GM19043 (cell line): ENCODE measurements at regions not wholly inside any gene's neighbourhood (a gene's known extent, or its start where the extent isn't known, plus 50 kb on each side); places are given as distances from the start of the nearest gene placed in this dataset.

Experiments
- ATAC-seq: cut with Tn5 transposase; IDR thresholded peaks from one replicate; pipeline ENCODE4 v1.9.1; 2021; ENCODE audit warnings: low read depth; ENCODE audit not compliant: unreplicated experiment

GRCh38 chr2:181300600-181301291 lies 156.4 kb upstream of the ITGA4 start:
- no peak for ATAC-seq

GRCh38 chr2:181304011-181304844 lies 153.0 kb upstream of the ITGA4 start:
- ATAC-seq, result peak; percentile 28

- peak; percentile 85 for ATAC-seq
Measured at GRCh38 chr2:181305301-181306123, 151.7 kb upstream of the ITGA4 start.

- no peak for ATAC-seq
Measured at GRCh38 chr2:181306785-181307184, 150.4 kb upstream of the ITGA4 start.

- ATAC-seq, result no peak
Measured at GRCh38 chr2:181307203-181307991, 149.8 kb upstream of the ITGA4 start.

GRCh38 chr2:181308766-181309515 lies 148.2 kb upstream of the ITGA4 start:
- no peak for ATAC-seq

GRCh38 chr2:181309586-181309985 lies 147.6 kb upstream of the ITGA4 start:
- no peak for ATAC-seq

- no peak for ATAC-seq
Measured at GRCh38 chr2:181310967-181311366, 146.2 kb upstream of the ITGA4 start.

- ATAC-seq, result no peak
Measured at GRCh38 chr2:181311837-181312236, 145.3 kb upstream of the ITGA4 start.

- ATAC-seq, result peak; percentile 81
Measured at GRCh38 chr2:181312515-181312927, 144.7 kb upstream of the ITGA4 start.

- no peak for ATAC-seq
Measured at GRCh38 chr2:181313845-181314244, 143.3 kb upstream of the ITGA4 start.

GRCh38 chr2:181314551-181314950 lies 142.6 kb upstream of the ITGA4 start:
- no peak for ATAC-seq

- no peak for ATAC-seq
Measured at GRCh38 chr2:181317511-181317910, 139.7 kb upstream of the ITGA4 start.

- no peak for ATAC-seq
Measured at GRCh38 chr2:181318504-181319280, 138.5 kb upstream of the ITGA4 start.

- ATAC-seq, result no peak
Measured at GRCh38 chr2:181319286-181319685, 137.9 kb upstream of the ITGA4 start.

GRCh38 chr2:181320638-181321037 lies 136.5 kb upstream of the ITGA4 start:
- ATAC-seq, result no peak

GRCh38 chr2:181324912-181325311 lies 132.3 kb upstream of the ITGA4 start:
- ATAC-seq, result no peak

GRCh38 chr2:181326661-181327060 lies 130.5 kb upstream of the ITGA4 start:
- no peak for ATAC-seq

- no peak for ATAC-seq
Measured at GRCh38 chr2:181330286-181330685, 126.9 kb upstream of the ITGA4 start.
